ENCODE measurements at regions not wholly inside any gene's neighbourhood (a gene's known extent, or its start where the extent isn't known, plus 50 kb on each side); places are given as distances from the start of the nearest gene placed in this dataset.

- TF ChIP-seq ZNF70 (CRISPR knock-in tag; IDR thresholded peaks at IDR 0.05) (no peak), ISL1 (CRISPR knock-in tag; IDR thresholded peaks at IDR 0.05) (no peak), ZFP30 (CRISPR knock-in tag; IDR thresholded peaks at IDR 0.05) (no peak), ARNTL (CRISPR knock-in tag; IDR thresholded peaks at IDR 0.05; ENCODE audit: borderline replicate concordance, low read depth) (no peak), PATZ1 (CRISPR knock-in tag; IDR thresholded peaks at IDR 0.05; ENCODE audit: borderline replicate concordance) (no peak), PPARA (CRISPR knock-in tag; IDR thresholded peaks at IDR 0.05; ENCODE audit: borderline replicate concordance) (no peak), OSR1 (CRISPR knock-in tag; IDR thresholded peaks at IDR 0.05) (no peak), TOX (CRISPR knock-in tag; IDR thresholded peaks at IDR 0.05; ENCODE audit: borderline replicate concordance) (no peak), ZNF8 (CRISPR knock-in tag; IDR thresholded peaks at IDR 0.05) (no peak), POU6F1 (CRISPR knock-in tag; IDR thresholded peaks at IDR 0.05; ENCODE audit: borderline replicate concordance, low read depth) (no peak), ZFP3 (CRISPR knock-in tag; IDR thresholded peaks at IDR 0.05) (no peak), BACH2 (CRISPR knock-in tag; IDR thresholded peaks at IDR 0.05; ENCODE audit: borderline replicate concordance) (no peak), GLIS3 (CRISPR knock-in tag; IDR thresholded peaks at IDR 0.05) (no peak), CSRNP3 (CRISPR knock-in tag; IDR thresholded peaks at IDR 0.05) (no peak), TSHZ2 (CRISPR knock-in tag; IDR thresholded peaks at IDR 0.05) (no peak), CSDC2 (CRISPR knock-in tag; IDR thresholded peaks at IDR 0.05) (no peak), ESRRG (CRISPR knock-in tag; IDR thresholded peaks at IDR 0.05) (no peak)
- no peak for ATAC-seq
Measured at GRCh38 chr11:19391652-19392051, 150.9 kb upstream of the E2F8 start.

GRCh38 chr11:19391026-19391425 is 150.3 kb upstream of the E2F8 start:
- ATAC-seq = no peak
- TF ChIP-seq POU6F1 (CRISPR knock-in tag; IDR thresholded peaks at IDR 0.05; ENCODE audit: borderline replicate concordance, low read depth) = no peak
- no peak for TF ChIP-seq ZFP30 (CRISPR knock-in tag; IDR thresholded peaks at IDR 0.05)
- TF ChIP-seq CSRNP3 (CRISPR knock-in tag; IDR thresholded peaks at IDR 0.05) = no peak
- TF ChIP-seq BACH2 (CRISPR knock-in tag; IDR thresholded peaks at IDR 0.05; ENCODE audit: borderline replicate concordance) = no peak
- no peak for TF ChIP-seq PATZ1 (CRISPR knock-in tag; IDR thresholded peaks at IDR 0.05; ENCODE audit: borderline replicate concordance)
- no peak for TF ChIP-seq ZNF70 (CRISPR knock-in tag; IDR thresholded peaks at IDR 0.05)
- no peak for TF ChIP-seq TCF4 (CRISPR knock-in tag; IDR thresholded peaks at IDR 0.05; ENCODE audit: borderline replicate concordance)
- no peak for TF ChIP-seq ARNTL (CRISPR knock-in tag; IDR thresholded peaks at IDR 0.05; ENCODE audit: borderline replicate concordance, low read depth)
